Kidney (tissue), 13 donors: ENCODE measurements at regions not wholly inside any gene's neighbourhood (a gene's known extent, or its start where the extent isn't known, plus 50 kb on each side); places are given as distances from the start of the nearest gene placed in this dataset.

Source experiments
- DNase-seq, 5 donors: peaks; one replicate each; pipeline ENCODE4 v3.0.0-alpha.2; 2013 to 2020
- FAIRE-seq: peaks from 2 replicates; lab custom pipeline; 2012; peaks lifted over from hg19 to GRCh38; lab: Jason Lieb, UNC
- H3K27ac ChIP-seq, 2 donors: one replicate each; pipeline ENCODE4 v1.7.0; 2013; ENCODE audit warnings: low read depth in 2 of 2, low read length in 2 of 2, inconsistent platforms in 1 of 2
- H3K27me3 ChIP-seq: one replicate; pipeline ENCODE4 v1.7.1; 2013; ENCODE audit warnings: low read length, inconsistent platforms; ENCODE audit not compliant: control insufficient read depth, insufficient read depth
- H3K36me3 ChIP-seq, 3 donors: one replicate each; pipeline versions ENCODE4 v1.7.0 to v1.7.1; 2013; ENCODE audit warnings: low read length in 3 of 3, control low read depth in 1 of 3, inconsistent platforms in 1 of 3; ENCODE audit not compliant: insufficient read depth in 3 of 3, control insufficient read depth in 2 of 3
- H3K4me1 ChIP-seq, 3 donors: one replicate each; pipeline versions ENCODE4 v1.7.0 to v1.7.1; 2013; ENCODE audit warnings: low read length in 3 of 3, inconsistent platforms in 1 of 3, low read depth in 1 of 3; ENCODE audit not compliant: control insufficient read depth in 2 of 3, insufficient read depth in 2 of 3
- H3K4me3 ChIP-seq, 3 donors: one replicate each; pipeline versions ENCODE4 v1.7.0 to v1.8.1; 2013; ENCODE audit warnings: low read length in 3 of 3, control low read depth in 1 of 3, inconsistent platforms in 1 of 3
- H3K9ac ChIP-seq, 3 donors: one replicate each; pipeline versions ENCODE4 v1.7.0 to v1.7.1; 2013; ENCODE audit warnings: low read length in 3 of 3, control low read depth in 1 of 3, inconsistent platforms in 1 of 3
- H3K9me3 ChIP-seq, 3 donors: one replicate each; pipeline versions ENCODE4 v1.7.0 to v1.7.1; 2013; ENCODE audit warnings: low read length in 3 of 3, control low read depth in 1 of 3, inconsistent platforms in 1 of 3; ENCODE audit not compliant: control insufficient read depth in 2 of 3, insufficient read depth in 1 of 3
- intact Hi-C: fragments of 100-400 bp; cut with DNase I; formaldehyde crosslinking; loops from one replicate; pipeline ENCODE4 v1.11.1; 2022
- TF ChIP-seq, protein P1 (sequence below): IDR thresholded peaks from 3 replicates; pipeline ENCODE4 v1.5.1; 2012; ENCODE audit warnings: mild to moderate bottlenecking, moderate library complexity, borderline replicate concordance; ENCODE audit not compliant: insufficient read depth; ENCODE audit errors: extremely low read depth
- donor health status: control.
- donor health status: control.
- donor health status: control.
- donor health status: control.
- donor health status: control.
- donor health status: DM: yes; HTN: yes; CAD: no.
- donor health status: Normal renal cell carcinoma (clear cell type).

DNA sequence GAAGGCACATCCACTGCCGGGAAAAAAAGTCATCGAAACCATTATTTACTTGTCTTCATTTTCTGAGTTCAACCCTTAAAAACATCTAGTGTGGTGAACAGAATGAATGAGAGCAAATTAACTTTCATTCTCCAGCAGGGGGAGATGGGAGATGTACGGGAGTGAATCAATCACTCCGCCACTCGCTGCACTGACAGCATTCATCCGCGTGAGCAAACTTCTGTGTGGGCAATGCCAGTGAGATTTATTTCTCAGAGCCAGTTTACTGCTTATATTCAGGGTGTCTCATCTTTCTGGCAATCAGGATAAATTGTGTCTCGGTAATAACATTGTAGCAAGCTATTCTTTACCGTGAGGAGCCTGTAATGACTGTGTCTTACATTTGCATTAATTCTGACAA lies 463.6 kb upstream of the MIS18BP1 start:
- no peaks in the 10 kb centered on the region for H3K27me3 ChIP-seq
- H3K36me3 ChIP-seq, result no peaks in the 10 kb centered on the region
- H3K9me3 ChIP-seq, result peaks cover 0 to 5% (median 0%) of the 10 kb centered on the region in 3 donors
- intact Hi-C loops, result no loop called here
- H3K4me3 ChIP-seq, result no peak overlapping the region
- no peak for FAIRE-seq
- TF ChIP-seq, protein P1, sequence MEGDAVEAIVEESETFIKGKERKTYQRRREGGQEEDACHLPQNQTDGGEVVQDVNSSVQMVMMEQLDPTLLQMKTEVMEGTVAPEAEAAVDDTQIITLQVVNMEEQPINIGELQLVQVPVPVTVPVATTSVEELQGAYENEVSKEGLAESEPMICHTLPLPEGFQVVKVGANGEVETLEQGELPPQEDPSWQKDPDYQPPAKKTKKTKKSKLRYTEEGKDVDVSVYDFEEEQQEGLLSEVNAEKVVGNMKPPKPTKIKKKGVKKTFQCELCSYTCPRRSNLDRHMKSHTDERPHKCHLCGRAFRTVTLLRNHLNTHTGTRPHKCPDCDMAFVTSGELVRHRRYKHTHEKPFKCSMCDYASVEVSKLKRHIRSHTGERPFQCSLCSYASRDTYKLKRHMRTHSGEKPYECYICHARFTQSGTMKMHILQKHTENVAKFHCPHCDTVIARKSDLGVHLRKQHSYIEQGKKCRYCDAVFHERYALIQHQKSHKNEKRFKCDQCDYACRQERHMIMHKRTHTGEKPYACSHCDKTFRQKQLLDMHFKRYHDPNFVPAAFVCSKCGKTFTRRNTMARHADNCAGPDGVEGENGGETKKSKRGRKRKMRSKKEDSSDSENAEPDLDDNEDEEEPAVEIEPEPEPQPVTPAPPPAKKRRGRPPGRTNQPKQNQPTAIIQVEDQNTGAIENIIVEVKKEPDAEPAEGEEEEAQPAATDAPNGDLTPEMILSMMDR, result peak; percentile 40
- DNase-seq, result peak in 4 of 5 donors; percentile 64 to 92 (median 87)
- no peak overlapping the region for H3K9ac ChIP-seq
- peaks cover 0 to 8% (median 2%) of the 10 kb centered on the region in 3 donors for H3K4me1 ChIP-seq
- H3K27ac ChIP-seq, result no peak overlapping the region

DNA sequence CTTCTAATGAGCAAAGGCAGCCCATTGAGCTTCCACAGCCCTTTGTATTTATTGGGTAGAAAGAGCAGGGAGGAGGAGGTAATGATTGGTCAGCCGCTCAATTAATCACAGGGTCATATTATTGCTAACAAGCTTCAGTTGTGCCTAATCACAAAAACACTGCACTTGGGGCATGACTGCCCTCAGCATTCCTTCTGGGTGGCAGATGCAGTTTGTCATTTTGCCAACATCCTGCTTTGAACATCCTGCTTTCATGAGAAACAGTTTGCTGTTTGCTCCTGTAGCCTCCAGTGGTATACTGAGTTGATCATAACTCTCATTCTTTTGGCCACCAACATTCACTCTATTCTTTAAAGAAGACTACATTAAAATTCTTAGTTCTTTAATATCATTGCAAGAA lies 462.9 kb upstream of the MIS18BP1 start:
- TF ChIP-seq, protein P1, result no peak
- intact Hi-C loops, result no loop called here

GRCh38 chr14:45709541-45709940 lies 456.5 kb upstream of the MIS18BP1 start:
- intact Hi-C loops, result no loop called here
- no peak for FAIRE-seq
- Histone ChIP-seq H3K9ac (no peak overlapping the region), H3K36me3 (no peaks in the 10 kb centered on the region), H3K9me3 (no peaks in the 10 kb centered on the region), H3K4me3 (peak overlapping the region in 2 of 3 donors; percentile 2 to 55), H3K27ac (no peak overlapping the region), H3K4me1 (no peaks in the 10 kb centered on the region), H3K27me3 (no peaks in the 10 kb centered on the region)
- TF ChIP-seq, protein P1, result no peak
- DNase-seq, result no peak

More for the DNA sequence above, 462.9 kb upstream of the MIS18BP1 start:
- peaks cover 0 to 8% (median 2%) of the 10 kb centered on the region in 3 donors for H3K4me1 ChIP-seq
- H3K9ac ChIP-seq, result no peak overlapping the region
- no peaks in the 10 kb centered on the region for H3K27me3 ChIP-seq
- DNase-seq (peak in 1 of 5 donors; percentile 25), FAIRE-seq (no peak)
- H3K4me3 ChIP-seq, result no peak overlapping the region
- H3K27ac ChIP-seq, result no peak overlapping the region
- H3K9me3 ChIP-seq, result peaks cover 0 to 5% (median 0%) of the 10 kb centered on the region in 3 donors
- no peaks in the 10 kb centered on the region for H3K36me3 ChIP-seq
